GM18519 (cell line): ENCODE measurements at regions not wholly inside any gene's neighbourhood (a gene's known extent, or its start where the extent isn't known, plus 50 kb on each side); places are given as distances from the start of the nearest gene placed in this dataset.
"Not testable (repeated sequence)": the region's sequence is repeated elsewhere in the genome, so short reads cannot be mapped to it uniquely, and the experiment has no call there.

ENCODE experiments used
- ATAC-seq: cut with Tn5 transposase; IDR thresholded peaks from one replicate; pipeline ENCODE4 v1.9.1; 2021; ENCODE audit warnings: mild to moderate bottlenecking, moderate library complexity; ENCODE audit not compliant: unreplicated experiment, low FRiP score

- ATAC-seq, result no peak
Observed at GRCh38 chr4:18736551-18736950, 715.0 kb upstream of the LCORL start.

GRCh38 chr4:18735740-18736268 lies 714.2 kb upstream of the LCORL start:
- ATAC-seq, result no peak

- ATAC-seq, result no peak
Observed at GRCh38 chr4:18734405-18734804, 712.9 kb upstream of the LCORL start.

- no peak for ATAC-seq
Observed at GRCh38 chr4:18733961-18734360, 712.4 kb upstream of the LCORL start.

- ATAC-seq, result no peak
Observed at GRCh38 chr4:18722748-18723191, 701.2 kb upstream of the LCORL start.

- ATAC-seq, result no peak
Observed at GRCh38 chr4:18698119-18698883, 676.7 kb upstream of the LCORL start.

GRCh38 chr4:18695733-18696527 lies 674.4 kb upstream of the LCORL start:
- no peak for ATAC-seq

- ATAC-seq, result no peak
Observed at GRCh38 chr4:18691431-18692200, 670.1 kb upstream of the LCORL start.

- no peak for ATAC-seq
Observed at GRCh38 chr4:18690291-18690955, 668.9 kb upstream of the LCORL start.

GRCh38 chr4:18689308-18690115 lies 668.0 kb upstream of the LCORL start:
- ATAC-seq, result peak; percentile 75

- ATAC-seq, result not testable (repeated sequence)
Observed at GRCh38 chr4:18688351-18688750, 666.8 kb upstream of the LCORL start.

GRCh38 chr4:18686338-18687037 lies 664.9 kb upstream of the LCORL start:
- no peak for ATAC-seq

GRCh38 chr4:18684932-18685331 lies 663.4 kb upstream of the LCORL start:
- ATAC-seq, result no peak

- ATAC-seq, result no peak
Observed at GRCh38 chr4:18676526-18676915, 655.0 kb upstream of the LCORL start.

GRCh38 chr4:18675586-18676525 lies 654.3 kb upstream of the LCORL start:
- ATAC-seq, result no peak

- no peak for ATAC-seq
Observed at GRCh38 chr4:18670034-18670433, 648.5 kb upstream of the LCORL start.

GRCh38 chr4:18669390-18669789 lies 647.8 kb upstream of the LCORL start:
- ATAC-seq, result no peak

- no peak for ATAC-seq
Observed at GRCh38 chr4:18666322-18666721, 644.8 kb upstream of the LCORL start.
